ENCODE measurements at regions not wholly inside any gene's neighbourhood (a gene's known extent, or its start where the extent isn't known, plus 50 kb on each side); places are given as distances from the start of the nearest gene placed in this dataset.

GRCh38 chr2:163405298-163405697 is 330.5 kb downstream of the FIGN start:
- no peak for TF ChIP-seq EZH2 (IDR thresholded peaks at IDR 0.05; ENCODE audit: borderline replicate concordance, low read length)
- no peak for TF ChIP-seq CTCF (IDR thresholded peaks at IDR 0.05; ENCODE audit: low read length)

Data from OCI-LY1 (cell line).